Fibroblast of lung (primary cell): ENCODE measurements at regions not wholly inside any gene's neighbourhood (a gene's known extent, or its start where the extent isn't known, plus 50 kb on each side); places are given as distances from the start of the nearest gene placed in this dataset.

Experiments used
- CTCF ChIP-seq, 2 donors: IDR thresholded peaks in 1 of 2; conservative IDR thresholded peaks in 1 of 2; 1 replicate in 1 of 2; 2 replicates in 1 of 2; pipeline ENCODE4 v1.5.1; 2011 to 2012; ENCODE audit warnings: low read length in 2 of 2, control low read depth in 1 of 2, inconsistent platforms in 1 of 2, low read depth in 1 of 2, mild to moderate bottlenecking in 1 of 2
- EZH2 ChIP-seq: IDR thresholded peaks from 2 replicates; pipeline ENCODE4 v1.5.1; 2012; ENCODE audit warnings: low read length, control low read depth, mild to moderate bottlenecking; ENCODE audit errors: missing control alignments

GRCh38 chr5:57738787-57739186 lies 256.2 kb upstream of the ACTBL2 start:
- TF ChIP-seq CTCF (conservative IDR thresholded peaks at IDR 0.05 in 1 of 2, IDR thresholded peaks at IDR 0.05 in 1 of 2; ENCODE audit: low read depth in 1 of 2, low read length in 2 of 2) (no peak), EZH2 (no peak)
